PC-9 (cell line): ENCODE measurements at regions not wholly inside any gene's neighbourhood (a gene's known extent, or its start where the extent isn't known, plus 50 kb on each side); places are given as distances from the start of the nearest gene placed in this dataset.
"Not testable (repeated sequence)": the region's sequence is repeated elsewhere in the genome, so short reads cannot be mapped to it uniquely, and the experiment has no call there.

Experiments used
- BruUV-seq: library from RNA; stranded (reverse); fragments of 400-500 nt; replicated peaks from 2 replicates; lab custom pipeline; 2021; lab: Mats Ljungman, UMichigan
- CTCF ChIA-PET: fragments of 300-600 bp; sonication (Branson Sonifier 250); formaldehyde crosslinking; loops from one replicate; lab custom pipeline; 2022; ENCODE audit warnings: antibody characterized with exemption; lab: Charles Lee
- POLR2A ChIA-PET: fragments of 300-600 bp; sonication (Branson Sonifier 250); formaldehyde crosslinking; loops from one replicate; lab custom pipeline; 2022; ENCODE audit warnings: antibody characterized with exemption; ENCODE audit not compliant: unreplicated experiment; lab: Charles Lee
- DNase-seq, 2 experiments: peaks; one replicate each; pipeline versions ENCODE4 v3.0.0 to v3.0.0-alpha.2; 2015 to 2022; ENCODE audit warnings: mixed read lengths in 1 of 2
- H2AFZ ChIP-seq: fragments of 200-600 bp; sonication (generic); 2 replicates; pipeline ENCODE4 v1.8.1; 2017; ENCODE audit warnings: antibody characterized with exemption
- H3F3A ChIP-seq: fragments of 200-600 bp; sonication (generic); 2 replicates; pipeline ENCODE4 v1.8.1; 2017; ENCODE audit warnings: antibody characterized with exemption, mild to moderate bottlenecking, low read depth; ENCODE audit not compliant: insufficient read depth
- H3K27ac ChIP-seq: fragments of 200-600 bp; sonication (generic); 2 replicates; pipeline ENCODE4 v1.6.1; 2016; ENCODE audit warnings: mixed run types
- H3K27me3 ChIP-seq: fragments of 200-600 bp; sonication (generic); 2 replicates; pipeline ENCODE4 v1.6.1; 2016; ENCODE audit warnings: low read depth, mixed run types; ENCODE audit not compliant: insufficient read depth
- H3K36me3 ChIP-seq: fragments of 200-600 bp; sonication (generic); 2 replicates; pipeline ENCODE4 v1.6.1; 2016; ENCODE audit warnings: low read depth, mixed run types
- H3K4me1 ChIP-seq: fragments of 200-600 bp; sonication (generic); replicated peaks from 2 replicates; pipeline ENCODE4 v1.6.1; 2016; ENCODE audit warnings: mixed run types; ENCODE audit not compliant: insufficient read depth
- H3K4me2 ChIP-seq: fragments of 200-600 bp; sonication (generic); 2 replicates; pipeline ENCODE4 v1.6.1; 2017; ENCODE audit warnings: mixed run types
- H3K4me3 ChIP-seq: fragments of 200-600 bp; sonication (generic); 2 replicates; pipeline ENCODE4 v1.6.1; 2016; ENCODE audit warnings: mixed run types
- H3K79me2 ChIP-seq: fragments of 200-600 bp; sonication (generic); 2 replicates; pipeline ENCODE4 v1.6.1; 2017; ENCODE audit warnings: low read depth, mixed run types
- H3K9me2 ChIP-seq: fragments of 200-600 bp; sonication (generic); 2 replicates; pipeline ENCODE4 v1.8.1; 2017; ENCODE audit warnings: mild to moderate bottlenecking; ENCODE audit not compliant: insufficient read depth
- H3K9me3 ChIP-seq: fragments of 200-600 bp; sonication (generic); 2 replicates; pipeline ENCODE4 v1.8.1; 2016; ENCODE audit warnings: low read depth; ENCODE audit not compliant: insufficient read depth
- H4K20me1 ChIP-seq: fragments of 200-600 bp; sonication (generic); 2 replicates; pipeline ENCODE4 v1.8.1; 2017; ENCODE audit not compliant: insufficient read depth
- EZH2 ChIP-seq: fragments of 200-600 bp; sonication (generic); IDR thresholded peaks from 2 replicates; pipeline ENCODE4 v1.8.0; 2017; ENCODE audit warnings: antibody characterized with exemption, low read depth
- intact Hi-C: fragments of 100-400 bp; cut with micrococcal nuclease; formaldehyde crosslinking; loops from one replicate; pipeline ENCODE4 v1.10.0; 2022; ENCODE audit not compliant: unreplicated experiment
- TF ChIP-seq, protein P1 (sequence below): fragments of 200-600 bp; sonication (generic); conservative IDR thresholded peaks from 2 replicates; pipeline ENCODE4 v1.6.1; 2017; ENCODE audit warnings: mixed run types, antibody characterized with exemption, mild to moderate bottlenecking, moderate library complexity

DNA sequence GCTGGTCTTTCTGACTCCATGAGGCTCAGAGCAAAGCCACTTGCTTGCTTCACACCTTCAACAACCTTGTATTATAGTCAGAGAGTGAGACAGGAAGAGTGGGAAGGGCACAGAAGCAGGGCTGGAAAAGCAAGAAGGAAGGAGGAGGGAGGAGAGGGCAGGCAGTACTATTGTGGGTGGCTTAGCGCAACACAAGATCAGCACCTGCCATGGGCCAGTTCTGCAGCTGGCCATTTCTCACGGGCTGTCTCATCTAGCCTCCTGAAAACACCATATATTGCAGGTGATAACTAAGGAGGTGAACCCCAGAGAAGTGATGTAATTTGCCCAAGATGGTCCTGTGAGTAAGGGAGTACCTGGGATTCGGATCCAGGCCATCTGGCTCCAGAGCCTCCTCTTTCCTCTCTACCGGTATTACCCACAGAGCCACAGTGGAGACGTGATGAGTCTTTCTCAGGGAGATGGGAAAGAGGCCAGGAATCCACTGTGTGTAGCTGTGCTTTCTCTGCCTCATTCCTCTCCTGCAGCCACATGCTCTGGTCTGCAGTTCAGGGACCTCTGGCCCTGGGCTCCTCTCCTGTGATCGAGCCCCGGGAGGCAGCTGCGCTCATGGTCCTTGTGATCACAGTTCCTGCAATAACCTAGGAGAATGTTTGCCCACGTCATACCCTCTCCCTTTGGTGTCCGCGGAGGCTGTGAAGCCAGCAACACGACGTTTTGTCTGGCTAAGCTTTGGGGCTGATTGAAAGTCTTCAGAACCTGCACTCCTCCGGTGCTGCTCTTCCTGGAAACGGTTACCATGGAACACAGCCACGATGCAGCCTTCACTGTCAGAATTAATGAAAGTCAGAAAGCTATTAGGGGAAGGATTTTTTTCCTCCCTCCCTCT is 178.1 kb upstream of the CCL2 start:
- intact Hi-C loops: no loop called here
- H3F3A ChIP-seq: no peaks in the 10 kb centered on the region
- no peaks in the 10 kb centered on the region for H3K4me1 ChIP-seq
- no TSS peak for BruUV-seq
- DNase-seq: no peak
- no peaks in the 10 kb centered on the region for H3K9me3 ChIP-seq
- ChIA-PET CTCF (no interaction called here), POLR2A (no interaction called here)
- no peak overlapping the region for H2AFZ ChIP-seq
- H3K4me3 ChIP-seq: no peak overlapping the region
- no peaks in the 10 kb centered on the region for H3K79me2 ChIP-seq
- peaks cover 25% of the 10 kb centered on the region; the same call in 1 of the 2 replicates for H3K27me3 ChIP-seq
- no peak overlapping the region for H3K4me2 ChIP-seq
- TF ChIP-seq, protein P1, sequence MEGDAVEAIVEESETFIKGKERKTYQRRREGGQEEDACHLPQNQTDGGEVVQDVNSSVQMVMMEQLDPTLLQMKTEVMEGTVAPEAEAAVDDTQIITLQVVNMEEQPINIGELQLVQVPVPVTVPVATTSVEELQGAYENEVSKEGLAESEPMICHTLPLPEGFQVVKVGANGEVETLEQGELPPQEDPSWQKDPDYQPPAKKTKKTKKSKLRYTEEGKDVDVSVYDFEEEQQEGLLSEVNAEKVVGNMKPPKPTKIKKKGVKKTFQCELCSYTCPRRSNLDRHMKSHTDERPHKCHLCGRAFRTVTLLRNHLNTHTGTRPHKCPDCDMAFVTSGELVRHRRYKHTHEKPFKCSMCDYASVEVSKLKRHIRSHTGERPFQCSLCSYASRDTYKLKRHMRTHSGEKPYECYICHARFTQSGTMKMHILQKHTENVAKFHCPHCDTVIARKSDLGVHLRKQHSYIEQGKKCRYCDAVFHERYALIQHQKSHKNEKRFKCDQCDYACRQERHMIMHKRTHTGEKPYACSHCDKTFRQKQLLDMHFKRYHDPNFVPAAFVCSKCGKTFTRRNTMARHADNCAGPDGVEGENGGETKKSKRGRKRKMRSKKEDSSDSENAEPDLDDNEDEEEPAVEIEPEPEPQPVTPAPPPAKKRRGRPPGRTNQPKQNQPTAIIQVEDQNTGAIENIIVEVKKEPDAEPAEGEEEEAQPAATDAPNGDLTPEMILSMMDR: no peak
- TF ChIP-seq EZH2: no peak
- H3K36me3 ChIP-seq: no peaks in the 10 kb centered on the region
- H4K20me1 ChIP-seq: peaks cover 3% of the 10 kb centered on the region; the same call in 1 of the 2 replicates
- H3K9me2 ChIP-seq: no peaks in the 10 kb centered on the region
- no peak overlapping the region for H3K27ac ChIP-seq

DNA sequence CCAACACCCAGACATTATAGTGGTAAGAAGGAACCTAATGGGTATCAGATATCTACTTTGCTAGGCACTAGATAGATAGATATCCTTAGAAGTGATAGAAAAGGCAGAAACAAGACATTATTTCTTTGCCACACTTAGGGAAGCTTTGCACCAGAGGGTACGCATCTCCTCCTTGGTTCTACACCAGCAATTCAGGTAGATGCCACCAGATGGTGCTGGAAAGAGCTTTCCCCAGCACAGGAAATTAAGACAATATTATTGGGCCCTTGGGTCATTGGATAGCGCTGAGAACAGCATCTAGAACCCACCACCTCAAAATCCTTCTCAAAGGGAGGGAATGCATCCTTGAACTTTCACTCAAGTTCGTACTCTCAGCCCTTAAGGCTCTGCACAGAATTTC is 173.8 kb upstream of the CCL2 start:
- Histone ChIP-seq H3K4me2 (no peak overlapping the region), H3F3A (no peaks in the 10 kb centered on the region), H3K79me2 (no peaks in the 10 kb centered on the region), H3K9me2 (no peaks in the 10 kb centered on the region), H3K4me1 (no peaks in the 10 kb centered on the region), H3K27me3 (peaks cover 5% of the 10 kb centered on the region; the same call in 1 of the 2 replicates), H3K9me3 (no peaks in the 10 kb centered on the region), H2AFZ (no peak overlapping the region), H3K4me3 (no peak overlapping the region), H3K27ac (no peak overlapping the region), H4K20me1 (peaks cover 1% of the 10 kb centered on the region; the same call in 1 of the 2 replicates), H3K36me3 (no peaks in the 10 kb centered on the region)
- BruUV-seq: no TSS peak
- ChIA-PET CTCF (interaction anchor here (0.6 kb wide), 1 partner anchor 545 kb away, joined by 4 read pairs; no protein-coding TSS in a partner anchor), POLR2A (no interaction called here)
- intact Hi-C loops: no loop called here
- no peak for DNase-seq
- no peak for TF ChIP-seq EZH2
- TF ChIP-seq, protein P1: peak; percentile 61

DNA sequence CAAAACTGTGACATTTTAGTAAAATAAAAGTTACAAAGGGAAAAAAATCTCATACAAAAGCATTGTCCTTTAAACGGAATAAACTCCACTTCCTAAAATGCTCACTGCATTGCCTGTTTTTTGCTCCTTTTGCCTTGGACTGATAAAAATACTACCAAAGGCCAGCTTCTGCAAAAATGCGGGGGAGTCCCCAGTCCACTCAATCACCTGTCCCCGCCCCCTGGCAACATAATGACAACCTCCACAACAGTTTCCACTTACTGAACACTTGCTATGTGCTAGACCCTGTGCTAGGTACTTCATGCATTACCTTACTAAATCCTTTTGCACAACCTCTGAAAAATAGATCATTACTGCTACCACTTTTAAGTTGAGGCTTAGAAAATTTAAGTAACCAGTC is 172.7 kb upstream of the CCL2 start:
- Histone ChIP-seq H3K27ac (no peak overlapping the region), H3K4me2 (no peak overlapping the region), H3K4me3 (no peak overlapping the region), H3K36me3 (no peaks in the 10 kb centered on the region), H4K20me1 (no peaks in the 10 kb centered on the region), H3K9me2 (no peaks in the 10 kb centered on the region), H3K79me2 (no peaks in the 10 kb centered on the region), H2AFZ (no peak overlapping the region), H3F3A (no peaks in the 10 kb centered on the region), H3K27me3 (no peaks in the 10 kb centered on the region), H3K4me1 (no peaks in the 10 kb centered on the region), H3K9me3 (no peaks in the 10 kb centered on the region)
- ChIA-PET CTCF (no interaction called here), POLR2A (no interaction called here)
- intact Hi-C loops: no loop called here
- BruUV-seq: no TSS peak
- TF ChIP-seq, protein P1: no peak
- no peak for TF ChIP-seq EZH2
- no peak for DNase-seq

DNA sequence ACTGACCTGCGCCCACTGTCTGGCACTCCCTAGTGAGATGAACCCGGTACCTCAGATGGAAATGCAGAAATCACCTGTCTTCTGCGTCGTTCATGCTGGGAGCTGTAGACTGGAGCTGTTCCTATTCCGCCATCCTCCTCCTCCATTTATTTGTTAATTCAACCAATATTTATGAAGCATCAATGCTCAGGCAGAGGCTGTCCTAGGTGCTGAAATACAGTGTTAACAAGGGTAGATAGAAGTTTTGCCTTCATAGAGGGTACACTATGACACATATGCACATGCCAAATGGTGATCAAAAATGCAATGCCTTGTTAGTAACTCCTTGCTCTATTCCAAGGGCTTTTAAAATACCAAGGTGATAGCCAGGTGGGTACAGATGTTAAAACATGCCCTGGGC is 166.0 kb upstream of the CCL2 start:
- H3K79me2 ChIP-seq, CTCF ChIA-PET, H2AFZ ChIP-seq, H3K27me3 ChIP-seq, H4K20me1 ChIP-seq, H3K36me3 ChIP-seq, H3K9me2 ChIP-seq, H3K4me1 ChIP-seq, DNase-seq, H3K4me2 ChIP-seq, BruUV-seq, H3K27ac ChIP-seq, intact Hi-C loops, POLR2A ChIA-PET, H3K4me3 ChIP-seq, H3F3A ChIP-seq, H3K9me3 ChIP-seq: not testable (repeated sequence)
